IPS-20b (cell line): ENCODE measurements at regions not wholly inside any gene's neighbourhood (a gene's known extent, or its start where the extent isn't known, plus 50 kb on each side); places are given as distances from the start of the nearest gene placed in this dataset.
"Not testable (repeated sequence)": the region's sequence is repeated elsewhere in the genome, so short reads cannot be mapped to it uniquely, and the experiment has no call there.

Experiments used
- H3K27ac ChIP-seq: one replicate; pipeline ENCODE4 v1.5.1; 2013; ENCODE audit warnings: low read length
- H3K27me3 ChIP-seq: 2 replicates; pipeline ENCODE4 v1.6.1; 2013; ENCODE audit warnings: mild to moderate bottlenecking, low read length, inconsistent platforms; ENCODE audit not compliant: insufficient read depth
- H3K36me3 ChIP-seq: 2 replicates; pipeline ENCODE4 v1.6.1; 2013; ENCODE audit warnings: low read depth, mild to moderate bottlenecking, inconsistent platforms, low read length, moderate library complexity; ENCODE audit not compliant: insufficient read depth
- H3K4me1 ChIP-seq: 2 replicates; pipeline ENCODE4 v1.6.1; 2013; ENCODE audit warnings: mild to moderate bottlenecking, control low read depth, inconsistent platforms, low read length, moderate library complexity; ENCODE audit not compliant: insufficient read depth
- H3K4me3 ChIP-seq: 2 replicates; pipeline ENCODE4 v1.5.1; 2013; ENCODE audit warnings: mild to moderate bottlenecking, low read length, inconsistent platforms
- H3K9ac ChIP-seq: 2 replicates; pipeline ENCODE4 v1.6.1; 2013; ENCODE audit warnings: low read depth, mild to moderate bottlenecking, inconsistent platforms, low read length, moderate library complexity
- H3K9me3 ChIP-seq: 2 replicates; pipeline ENCODE4 v1.6.1; 2013; ENCODE audit warnings: mild to moderate bottlenecking, low read depth, low read length, inconsistent platforms; ENCODE audit not compliant: insufficient read depth

DNA sequence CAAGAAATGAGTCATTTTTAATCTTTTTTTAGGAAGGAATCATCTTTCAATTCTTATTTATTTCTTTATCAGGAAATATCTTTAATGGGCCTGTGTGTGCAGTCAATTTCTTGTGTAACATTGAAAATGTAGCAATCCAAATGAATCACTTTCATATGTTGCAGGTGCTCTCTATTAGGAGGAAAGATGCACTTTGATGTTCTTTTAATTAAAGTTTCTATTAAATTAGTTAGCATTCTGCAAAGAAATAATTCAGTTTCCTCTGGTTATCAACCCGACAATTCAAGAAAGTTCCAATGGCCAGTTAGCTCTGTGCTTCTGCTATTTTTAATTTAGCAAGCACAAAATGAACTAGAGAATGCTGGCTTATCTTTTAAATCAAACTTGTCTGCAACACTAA lies 212.0 kb downstream of the PCDH17 start:
- Histone ChIP-seq H3K4me1 (no peaks in the 10 kb centered on the region), H3K4me3 (no peak overlapping the region), H3K36me3 (no peaks in the 10 kb centered on the region), H3K9ac (no peak overlapping the region), H3K27ac (no peak overlapping the region), H3K27me3 (no peaks in the 10 kb centered on the region), H3K9me3 (peaks cover 22% of the 10 kb centered on the region)

DNA sequence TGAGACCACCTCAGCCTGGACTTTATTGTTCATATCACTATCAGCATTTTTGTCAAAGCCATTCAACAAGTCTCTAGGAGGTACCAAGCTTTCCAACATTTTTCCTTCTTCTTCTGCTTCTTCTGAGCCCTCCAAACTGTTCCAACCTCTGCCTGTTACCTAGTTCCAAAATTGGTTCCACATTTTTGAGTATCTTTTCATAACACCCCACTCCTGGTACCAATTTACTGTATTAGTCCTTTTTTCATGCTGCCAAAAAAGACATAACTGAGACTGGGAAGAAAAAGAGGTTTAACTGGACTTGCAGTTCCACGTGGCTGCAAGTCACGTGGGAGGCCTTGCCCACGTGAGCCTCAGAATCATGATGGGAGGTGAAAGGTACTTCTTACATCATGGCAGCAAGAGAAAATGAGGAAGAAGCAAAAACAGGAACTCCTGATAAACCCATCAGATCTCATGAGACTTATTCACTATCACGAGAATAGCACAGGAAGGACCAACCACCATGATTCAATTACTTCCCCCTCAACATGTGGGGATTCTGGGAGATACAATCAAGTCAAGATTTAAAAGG lies 215.1 kb downstream of the PCDH17 start:
- no peaks in the 10 kb centered on the region for H3K27me3 ChIP-seq
- H3K4me3 ChIP-seq: no peak overlapping the region
- H3K27ac ChIP-seq: no peak overlapping the region

DNA sequence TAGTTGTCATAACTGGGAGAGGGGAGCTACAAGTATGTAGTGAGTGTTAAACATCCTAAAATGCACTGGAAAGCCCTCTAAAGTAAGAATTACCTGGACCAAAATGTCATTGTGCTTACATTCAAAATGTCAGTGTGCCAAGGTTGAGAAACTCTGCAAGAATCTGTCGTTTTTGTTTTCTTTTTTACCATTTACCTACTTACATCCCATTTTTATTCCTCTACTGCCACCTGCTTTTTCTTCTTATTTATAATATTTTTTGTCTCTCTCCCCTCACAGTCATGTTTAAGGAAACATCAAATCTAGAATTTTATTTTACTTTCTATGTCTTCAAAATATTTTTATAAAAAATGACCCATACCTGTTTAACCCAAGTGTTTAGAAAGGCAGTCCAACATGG lies 226.4 kb downstream of the PCDH17 start:
- H3K9ac ChIP-seq: no peak overlapping the region
- H3K27ac ChIP-seq: no peak overlapping the region
- no peaks in the 10 kb centered on the region for H3K36me3 ChIP-seq
- H3K4me1 ChIP-seq: no peaks in the 10 kb centered on the region
- H3K27me3 ChIP-seq: no peaks in the 10 kb centered on the region
- H3K9me3 ChIP-seq: no peaks in the 10 kb centered on the region
- no peak overlapping the region for H3K4me3 ChIP-seq

More for the DNA sequence above, 215.1 kb downstream of the PCDH17 start:
- H3K9ac ChIP-seq: no peak overlapping the region
- no peaks in the 10 kb centered on the region for H3K36me3 ChIP-seq
- H3K9me3 ChIP-seq: peaks cover 22% of the 10 kb centered on the region
- H3K4me1 ChIP-seq: no peaks in the 10 kb centered on the region

DNA sequence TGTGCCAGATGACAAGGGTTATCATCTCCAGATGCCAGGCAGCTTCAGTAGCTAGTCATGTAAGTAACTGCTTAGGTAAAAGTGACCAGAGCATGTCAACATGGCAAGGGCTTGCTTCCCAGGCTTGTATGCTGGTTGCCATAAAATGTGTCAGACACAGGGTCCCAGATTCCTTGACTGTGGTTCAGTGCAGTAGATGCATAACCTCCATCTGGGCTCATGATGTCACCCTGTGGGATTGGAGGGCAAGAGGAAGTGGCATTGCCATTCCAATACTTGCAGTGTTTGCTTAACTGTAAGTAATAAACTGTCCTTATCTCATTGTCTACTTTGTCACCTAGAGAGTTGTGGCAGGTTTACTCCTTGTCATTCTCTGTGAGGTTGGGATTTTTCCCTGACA lies 226.8 kb downstream of the PCDH17 start:
- Histone ChIP-seq H3K9me3 (no peaks in the 10 kb centered on the region), H3K4me1 (no peaks in the 10 kb centered on the region), H3K9ac (no peak overlapping the region), H3K27me3 (no peaks in the 10 kb centered on the region), H3K27ac (no peak overlapping the region), H3K4me3 (no peak overlapping the region), H3K36me3 (no peaks in the 10 kb centered on the region)

DNA sequence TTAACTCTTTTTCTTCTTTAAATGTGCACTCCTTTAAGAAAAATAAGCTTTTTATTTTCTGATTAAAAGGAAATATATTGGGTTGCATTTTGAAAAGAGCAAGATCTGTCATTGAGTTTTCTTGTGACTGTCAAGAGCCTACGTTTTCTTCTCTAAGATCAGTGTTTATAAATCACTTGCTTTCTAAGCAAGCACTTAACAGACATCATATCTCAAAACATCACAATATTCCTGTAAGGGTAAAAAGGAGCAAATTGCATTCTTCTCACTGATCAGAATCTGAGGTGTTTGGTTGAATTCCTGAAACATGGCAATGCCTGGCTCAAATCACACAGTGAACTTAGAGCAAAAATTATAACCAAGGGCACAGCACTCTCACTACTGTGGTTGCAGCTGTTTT lies 231.3 kb downstream of the PCDH17 start:
- H3K27ac ChIP-seq: no peak overlapping the region
- no peaks in the 10 kb centered on the region for H3K27me3 ChIP-seq
- no peaks in the 10 kb centered on the region for H3K36me3 ChIP-seq
- H3K9me3 ChIP-seq: peaks cover 31% of the 10 kb centered on the region
- H3K4me3 ChIP-seq: no peak overlapping the region
- H3K4me1 ChIP-seq: no peaks in the 10 kb centered on the region
- H3K9ac ChIP-seq: no peak overlapping the region

DNA sequence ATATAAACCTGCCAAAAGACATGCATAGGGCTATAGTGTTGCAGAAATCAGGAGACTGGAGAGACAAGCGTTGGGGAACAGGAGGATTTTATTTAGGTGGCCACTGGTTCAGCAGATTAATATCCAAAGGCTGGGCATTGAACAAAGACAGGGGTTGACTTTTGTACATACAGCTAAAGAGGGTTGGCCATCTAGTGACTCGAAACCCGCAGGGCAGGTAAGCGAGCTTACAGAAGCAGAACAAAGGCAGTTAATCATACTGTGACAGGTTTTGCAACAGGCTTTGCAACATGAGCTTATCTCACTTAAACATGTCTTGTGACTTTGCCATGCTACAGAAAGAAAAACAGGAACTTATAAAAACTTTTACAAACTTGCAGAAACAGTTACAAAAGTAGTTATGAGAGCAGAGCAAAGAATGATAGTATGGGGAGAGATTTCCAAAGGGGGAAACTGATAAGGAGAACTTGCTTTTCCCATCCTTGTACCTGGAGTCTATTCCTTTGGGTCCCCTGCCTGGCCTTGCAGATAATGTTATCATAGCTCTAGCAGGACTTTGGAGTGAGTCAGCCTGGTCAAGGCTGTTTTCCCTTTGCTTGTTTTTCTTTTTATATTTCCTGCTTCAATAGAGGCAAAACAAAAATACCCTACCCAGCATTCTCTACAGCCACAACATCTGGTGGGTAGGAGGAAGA lies 234.2 kb downstream of the PCDH17 start:
- no peak overlapping the region for H3K4me3 ChIP-seq
- H3K36me3 ChIP-seq: no peaks in the 10 kb centered on the region
- H3K9ac ChIP-seq: no peak overlapping the region
- no peaks in the 10 kb centered on the region for H3K27me3 ChIP-seq
- peaks cover 40% of the 10 kb centered on the region for H3K9me3 ChIP-seq
- no peak overlapping the region for H3K27ac ChIP-seq
- no peaks in the 10 kb centered on the region for H3K4me1 ChIP-seq

DNA sequence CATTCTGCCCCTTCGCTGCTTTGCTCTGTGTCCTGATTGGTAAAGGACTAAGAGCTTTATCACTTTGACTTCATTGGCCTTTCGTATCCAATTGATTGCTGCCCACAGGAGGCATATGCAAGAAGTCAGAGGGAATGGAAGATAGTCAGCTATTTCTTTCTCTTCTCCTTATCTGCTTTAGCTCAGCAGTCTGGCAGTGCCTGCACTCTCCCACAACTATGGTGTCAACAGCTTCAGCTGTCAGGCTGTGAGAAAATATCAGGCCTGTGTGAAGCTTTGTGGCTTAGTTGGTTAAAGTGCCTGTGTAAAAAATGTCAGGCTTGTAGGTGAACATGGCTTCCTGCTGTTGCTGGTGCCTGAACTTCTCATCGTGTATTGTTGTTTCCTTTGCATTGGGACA lies 243.0 kb downstream of the PCDH17 start:
- no peak overlapping the region for H3K4me3 ChIP-seq
- no peak overlapping the region for H3K9ac ChIP-seq
- no peak overlapping the region for H3K27ac ChIP-seq
- no peaks in the 10 kb centered on the region for H3K27me3 ChIP-seq
- no peaks in the 10 kb centered on the region for H3K36me3 ChIP-seq
- no peaks in the 10 kb centered on the region for H3K4me1 ChIP-seq
- no peaks in the 10 kb centered on the region for H3K9me3 ChIP-seq

DNA sequence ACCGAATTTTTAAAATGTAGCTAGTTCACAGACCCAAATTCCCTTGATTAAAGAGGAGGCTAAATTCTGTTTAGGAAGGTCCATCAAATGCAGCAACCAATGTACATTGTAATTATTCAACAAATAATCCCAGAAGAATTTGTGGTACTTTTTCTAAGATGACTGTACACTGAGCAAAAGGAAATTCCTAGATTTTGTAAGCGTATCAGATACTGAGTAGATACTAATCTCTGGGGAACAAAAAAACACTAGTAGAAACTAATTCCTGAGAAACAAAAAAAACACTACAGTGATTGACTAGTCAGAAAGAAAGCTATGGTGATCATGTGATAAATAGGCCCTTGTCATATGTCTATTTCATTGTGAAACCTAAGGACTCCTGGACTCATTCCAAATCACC lies 246.1 kb downstream of the PCDH17 start:
- Histone ChIP-seq H3K36me3 (no peaks in the 10 kb centered on the region), H3K27ac (no peak overlapping the region), H3K4me3 (no peak overlapping the region), H3K4me1 (no peaks in the 10 kb centered on the region), H3K9ac (no peak overlapping the region), H3K27me3 (no peaks in the 10 kb centered on the region), H3K9me3 (no peaks in the 10 kb centered on the region)

DNA sequence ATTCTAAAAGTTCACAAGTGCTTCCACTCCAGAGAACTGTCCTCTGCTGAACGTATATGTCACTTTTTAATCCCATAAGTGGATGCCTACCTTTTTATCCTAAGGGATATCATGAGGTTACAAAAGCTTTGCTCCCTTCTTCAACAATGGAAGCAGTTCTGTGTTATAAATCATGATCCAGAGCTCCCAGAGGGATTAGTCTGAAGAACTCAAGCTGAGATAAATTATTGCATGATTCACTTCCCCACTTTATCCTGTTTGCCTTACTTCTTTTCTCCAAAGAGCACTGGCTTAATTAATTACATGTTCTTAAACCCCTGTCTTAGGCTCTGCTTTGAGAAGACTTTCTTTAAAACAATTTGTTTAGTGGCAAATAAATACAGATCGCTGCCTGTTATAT lies 246.7 kb downstream of the PCDH17 start:
- H3K4me1 ChIP-seq: no peaks in the 10 kb centered on the region
- H3K27ac ChIP-seq: no peak overlapping the region
- no peak overlapping the region for H3K4me3 ChIP-seq
- no peak overlapping the region for H3K9ac ChIP-seq
- H3K9me3 ChIP-seq: no peaks in the 10 kb centered on the region
- no peaks in the 10 kb centered on the region for H3K36me3 ChIP-seq
- H3K27me3 ChIP-seq: no peaks in the 10 kb centered on the region

DNA sequence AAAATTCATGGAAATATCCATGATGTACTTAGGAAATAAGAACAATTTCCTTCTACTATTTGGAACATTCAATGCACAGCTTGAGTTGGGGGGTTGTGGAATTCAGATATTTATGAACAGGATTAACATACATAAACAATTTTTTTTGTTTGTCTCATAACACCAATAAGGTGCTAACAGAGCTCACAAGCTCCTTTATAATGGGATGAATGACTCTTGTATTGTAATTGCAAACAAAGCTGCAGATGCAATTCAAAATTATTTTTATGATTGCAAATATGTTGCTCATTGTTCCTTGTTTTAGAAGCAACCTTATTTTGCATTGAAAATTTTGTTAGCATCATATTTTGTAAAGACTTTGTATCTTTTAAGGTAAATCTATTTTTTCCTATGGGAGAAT lies 265.7 kb downstream of the PCDH17 start:
- Histone ChIP-seq H3K36me3 (no peaks in the 10 kb centered on the region), H3K4me1 (no peaks in the 10 kb centered on the region), H3K9me3 (no peaks in the 10 kb centered on the region), H3K4me3 (no peak overlapping the region), H3K9ac (no peak overlapping the region), H3K27ac (no peak overlapping the region), H3K27me3 (no peaks in the 10 kb centered on the region)

DNA sequence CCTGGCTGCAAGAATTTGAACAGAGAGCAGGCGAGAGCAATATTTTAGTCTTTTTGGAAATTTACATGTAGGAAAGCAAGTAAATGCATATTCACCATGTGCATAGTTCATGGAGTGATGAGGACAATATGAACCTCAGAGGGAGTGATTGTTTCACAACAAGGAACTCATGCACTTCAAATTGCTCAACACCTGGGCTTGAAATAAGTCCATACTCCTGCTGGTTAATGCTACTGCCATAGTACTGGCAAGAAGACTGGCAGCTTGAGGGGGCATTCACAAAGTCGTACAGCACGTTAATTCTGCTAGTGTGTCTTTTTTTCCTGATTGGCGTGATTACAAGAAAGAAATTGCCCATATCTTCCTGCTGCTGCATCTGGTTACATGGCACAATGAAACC lies 267.6 kb downstream of the PCDH17 start:
- H3K27me3 ChIP-seq: no peaks in the 10 kb centered on the region
- H3K36me3 ChIP-seq: no peaks in the 10 kb centered on the region
- no peak overlapping the region for H3K9ac ChIP-seq
- no peaks in the 10 kb centered on the region; the same call in 1 of the 2 replicates for H3K9me3 ChIP-seq
- H3K27ac ChIP-seq: no peak overlapping the region
- H3K4me3 ChIP-seq: no peak overlapping the region
- no peaks in the 10 kb centered on the region for H3K4me1 ChIP-seq

DNA sequence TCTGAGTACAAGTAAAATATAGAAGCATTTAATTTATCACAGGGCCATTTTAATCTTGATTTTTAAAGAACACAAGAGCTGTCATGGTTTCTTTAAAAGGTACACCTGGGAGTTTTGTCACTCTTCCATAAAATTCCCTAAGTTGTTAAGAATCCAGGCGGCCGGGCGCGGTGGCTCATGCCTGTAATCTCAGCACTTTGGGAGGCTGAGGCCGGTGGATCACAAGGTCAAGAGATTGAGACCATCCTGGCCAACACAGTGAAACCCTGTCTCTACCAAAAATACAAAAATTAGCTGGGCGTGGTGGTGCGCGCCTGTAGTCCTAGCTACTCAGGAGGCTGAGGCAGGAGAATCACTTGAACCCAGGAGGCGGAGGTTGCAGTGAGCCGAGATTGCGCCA lies 278.3 kb downstream of the PCDH17 start:
- not testable (repeated sequence) for H3K36me3 ChIP-seq, H3K27me3 ChIP-seq, H3K4me1 ChIP-seq, H3K9ac ChIP-seq, H3K4me3 ChIP-seq, H3K9me3 ChIP-seq, H3K27ac ChIP-seq
